Transverse colon (tissue), 3 donors: ENCODE measurements at regions not wholly inside any gene's neighbourhood (a gene's known extent, or its start where the extent isn't known, plus 50 kb on each side); places are given as distances from the start of the nearest gene placed in this dataset.

Experiments used
- POLR2A ChIP-seq: fragments of 450-650 bp; IDR thresholded peaks from one replicate; pipeline ENCODE4 v1.6.1; 2016; ENCODE audit warnings: antibody characterized with exemption, mild to moderate bottlenecking, moderate library complexity
- TF ChIP-seq, protein P1 (sequence below), 5 experiments: fragments of 200-600 bp in 3 of 5; fragments of 450-650 bp in 2 of 5; sonication (generic) in 3 of 5; IDR thresholded peaks; 1 replicate in 2 of 5; 2 replicates in 3 of 5; pipeline ENCODE4 v1.5.1; 2016 to 2017; ENCODE audit warnings: antibody characterized with exemption in 5 of 5, inconsistent platforms in 3 of 5, mild to moderate bottlenecking in 2 of 5, moderate library complexity in 1 of 5

DNA sequence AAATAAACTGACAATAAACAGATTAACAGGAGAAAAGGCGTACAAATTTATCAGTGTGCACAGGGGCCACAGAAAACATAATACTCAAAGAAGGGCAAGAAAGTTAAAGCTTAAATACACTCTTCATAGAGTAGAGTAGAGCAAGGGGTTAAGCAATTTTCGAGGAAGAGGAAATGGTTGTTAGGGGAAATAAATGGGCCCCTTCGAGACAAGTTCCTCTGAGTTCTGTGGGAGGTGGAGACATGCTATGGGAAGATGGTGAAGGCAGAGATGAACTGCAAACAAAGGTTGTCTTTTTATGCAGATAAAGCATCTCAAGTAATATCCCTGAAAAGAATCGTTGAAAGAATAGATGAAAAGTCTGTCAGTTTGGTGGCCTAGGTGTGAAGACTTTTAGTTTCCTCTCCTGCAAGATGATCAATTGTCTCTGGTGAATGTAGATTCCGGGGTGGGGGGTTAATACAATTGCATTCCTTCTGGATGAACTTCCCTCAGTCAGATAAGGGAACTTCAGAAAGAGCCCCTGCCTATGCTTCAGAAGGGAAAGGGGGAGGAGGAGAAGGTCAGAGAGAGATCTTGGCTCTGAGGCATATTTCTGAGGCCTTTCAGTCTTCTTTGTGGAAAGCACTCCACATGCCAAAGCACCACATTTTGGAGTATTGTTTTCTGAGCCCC lies 127.0 kb downstream of the METTL4 start:
- TF ChIP-seq, protein P1, sequence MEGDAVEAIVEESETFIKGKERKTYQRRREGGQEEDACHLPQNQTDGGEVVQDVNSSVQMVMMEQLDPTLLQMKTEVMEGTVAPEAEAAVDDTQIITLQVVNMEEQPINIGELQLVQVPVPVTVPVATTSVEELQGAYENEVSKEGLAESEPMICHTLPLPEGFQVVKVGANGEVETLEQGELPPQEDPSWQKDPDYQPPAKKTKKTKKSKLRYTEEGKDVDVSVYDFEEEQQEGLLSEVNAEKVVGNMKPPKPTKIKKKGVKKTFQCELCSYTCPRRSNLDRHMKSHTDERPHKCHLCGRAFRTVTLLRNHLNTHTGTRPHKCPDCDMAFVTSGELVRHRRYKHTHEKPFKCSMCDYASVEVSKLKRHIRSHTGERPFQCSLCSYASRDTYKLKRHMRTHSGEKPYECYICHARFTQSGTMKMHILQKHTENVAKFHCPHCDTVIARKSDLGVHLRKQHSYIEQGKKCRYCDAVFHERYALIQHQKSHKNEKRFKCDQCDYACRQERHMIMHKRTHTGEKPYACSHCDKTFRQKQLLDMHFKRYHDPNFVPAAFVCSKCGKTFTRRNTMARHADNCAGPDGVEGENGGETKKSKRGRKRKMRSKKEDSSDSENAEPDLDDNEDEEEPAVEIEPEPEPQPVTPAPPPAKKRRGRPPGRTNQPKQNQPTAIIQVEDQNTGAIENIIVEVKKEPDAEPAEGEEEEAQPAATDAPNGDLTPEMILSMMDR (IDR thresholded peaks at IDR 0.05) = no peak
- TF ChIP-seq POLR2A = no peak
